Keratinocyte (primary cell): ENCODE measurements at regions not wholly inside any gene's neighbourhood (a gene's known extent, or its start where the extent isn't known, plus 50 kb on each side); places are given as distances from the start of the nearest gene placed in this dataset.

Experiments used
- DNase-seq: peaks from one replicate; pipeline ENCODE4 v3.0.0-alpha.2; 2011; ENCODE audit warnings: low read depth, missing footprints, low spot score
- FAIRE-seq: peaks from 2 replicates; lab custom pipeline; 2011; peaks lifted over from hg19 to GRCh38; lab: Jason Lieb, UNC
- H2AFZ ChIP-seq: 2 replicates; pipeline ENCODE4 v1.6.0; 2012; ENCODE audit warnings: low read length, control low read depth, inconsistent platforms; ENCODE audit not compliant: control insufficient read depth
- H3K27ac ChIP-seq: 2 replicates; pipeline ENCODE4 v1.5.1; 2011; ENCODE audit warnings: low read length; ENCODE audit not compliant: control insufficient read depth, insufficient read depth
- H3K27me3 ChIP-seq: 3 replicates; pipeline ENCODE4 v1.6.0; 2011; ENCODE audit warnings: low read length; ENCODE audit not compliant: control insufficient read depth, insufficient read depth; ENCODE audit errors: extremely low read depth
- H3K36me3 ChIP-seq, 2 experiments: 2 replicates in 1 of 2; 3 replicates in 1 of 2; pipeline ENCODE4 v1.5.1; 2011; ENCODE audit warnings: low read length in 2 of 2, mild to moderate bottlenecking in 1 of 2; ENCODE audit not compliant: control insufficient read depth in 2 of 2, insufficient read depth in 2 of 2; ENCODE audit errors: extremely low read depth in 1 of 2
- H3K4me1 ChIP-seq: 3 replicates; pipeline ENCODE4 v1.5.1; 2011; ENCODE audit warnings: low read length; ENCODE audit not compliant: control insufficient read depth, insufficient read depth; ENCODE audit errors: extremely low read depth
- H3K4me2 ChIP-seq: 3 replicates; pipeline ENCODE4 v1.6.0; 2011; ENCODE audit warnings: low read depth, low read length; ENCODE audit not compliant: control insufficient read depth, insufficient read depth; ENCODE audit errors: extremely low read depth
- H3K4me3 ChIP-seq, 3 experiments: fragments of 200-600 bp in 1 of 3; sonication (generic) in 1 of 3; 2 replicates in 2 of 3; 3 replicates in 1 of 3; pipeline ENCODE4 v1.5.1; 2011 to 2016; ENCODE audit warnings: low read length in 3 of 3, mild to moderate bottlenecking in 3 of 3, control low read depth in 2 of 3, inconsistent platforms in 1 of 3, low read depth in 1 of 3, mixed read lengths in 1 of 3, mixed run types in 1 of 3, moderate library complexity in 1 of 3; ENCODE audit not compliant: control insufficient read depth in 2 of 3, insufficient read depth in 2 of 3; ENCODE audit errors: extremely low read depth in 1 of 3
- H3K79me2 ChIP-seq: 2 replicates; pipeline ENCODE4 v1.6.0; 2012; ENCODE audit warnings: low read length; ENCODE audit not compliant: control insufficient read depth, insufficient read depth
- H3K9ac ChIP-seq: 3 replicates; pipeline ENCODE4 v1.6.0; 2011; ENCODE audit warnings: low read length; ENCODE audit not compliant: control insufficient read depth, insufficient read depth; ENCODE audit errors: extremely low read depth
- H3K9me1 ChIP-seq: 3 replicates; pipeline ENCODE4 v1.6.0; 2011; ENCODE audit warnings: low read length; ENCODE audit not compliant: control insufficient read depth, insufficient read depth; ENCODE audit errors: extremely low read depth
- H3K9me3 ChIP-seq: 2 replicates; pipeline ENCODE4 v1.5.1; 2012; ENCODE audit warnings: low read depth, low read length; ENCODE audit not compliant: control insufficient read depth
- H4K20me1 ChIP-seq: 3 replicates; pipeline ENCODE4 v1.6.0; 2011; ENCODE audit warnings: low read length; ENCODE audit not compliant: control insufficient read depth, insufficient read depth; ENCODE audit errors: extremely low read depth
- CTCF ChIP-seq, 3 experiments: IDR thresholded peaks in 1 of 3; conservative IDR thresholded peaks in 1 of 3; optimal IDR thresholded peaks in 1 of 3; 2 replicates in 2 of 3; 3 replicates in 1 of 3; pipeline versions ENCODE3 to v1.5.1; 2011; ENCODE audit warnings: low read length in 3 of 3, mild to moderate bottlenecking in 3 of 3, moderate library complexity in 2 of 3, control low read depth in 1 of 3, inconsistent platforms in 1 of 3; ENCODE audit not compliant: insufficient read depth in 2 of 3; ENCODE audit errors: extremely low read depth in 1 of 3
- EZH2 ChIP-seq: IDR thresholded peaks from one replicate; pipeline ENCODE4 v1.6.1; 2012; ENCODE audit warnings: inconsistent platforms, mild to moderate bottlenecking, low read length, moderate library complexity
- dilution Hi-C: fragments of 300-500 bp; cut with MboI; formaldehyde crosslinking; loops from one replicate; pipeline ENCODE4 v1.7.0; 2020; ENCODE audit warnings: low sequenced_read_pairs; ENCODE audit not compliant: extremely low pct_ligation_motif_present

GRCh38 chr13:65154661-65155447 is 2075.3 kb downstream of the PCDH9 start:
- no peak for FAIRE-seq
- dilution Hi-C loops = no loop called here
- Histone ChIP-seq H3K79me2 (no peaks in the 10 kb centered on the region), H3K4me3 (no peak overlapping the region), H4K20me1 (no peaks in the 10 kb centered on the region), H3K4me1 (no peaks in the 10 kb centered on the region), H3K4me2 (no peak overlapping the region), H2AFZ (no peak overlapping the region), H3K27me3 (no peaks in the 10 kb centered on the region), H3K36me3 (no peaks in the 10 kb centered on the region), H3K27ac (no peak overlapping the region), H3K9me1 (no peaks in the 10 kb centered on the region), H3K9me3 (no peaks in the 10 kb centered on the region), H3K9ac (no peak overlapping the region)
- no peak for DNase-seq
- TF ChIP-seq EZH2 (no peak), CTCF (optimal IDR thresholded peaks at IDR 0.05 in 1 of 3, IDR thresholded peaks at IDR 0.05 in 1 of 3, conservative IDR thresholded peaks at IDR 0.05 in 1 of 3; ENCODE audit: extremely low read depth in 1 of 3, insufficient read depth in 2 of 3, low read length in 3 of 3) (no peak)

GRCh38 chr13:65149687-65150086 is 2080.4 kb downstream of the PCDH9 start:
- no peaks in the 10 kb centered on the region for H3K9me3 ChIP-seq
- no peaks in the 10 kb centered on the region for H4K20me1 ChIP-seq
- dilution Hi-C loops = no loop called here
- no peaks in the 10 kb centered on the region for H3K27me3 ChIP-seq
- no peaks in the 10 kb centered on the region for H3K4me1 ChIP-seq
- no peak overlapping the region for H3K9ac ChIP-seq
- FAIRE-seq (no peak), DNase-seq (no peak)
- no peak overlapping the region for H2AFZ ChIP-seq
- TF ChIP-seq EZH2 = no peak
- no peak for TF ChIP-seq CTCF (optimal IDR thresholded peaks at IDR 0.05 in 1 of 3, IDR thresholded peaks at IDR 0.05 in 1 of 3, conservative IDR thresholded peaks at IDR 0.05 in 1 of 3; ENCODE audit: extremely low read depth in 1 of 3, insufficient read depth in 2 of 3, low read length in 3 of 3)
- no peak overlapping the region for H3K4me3 ChIP-seq
- no peaks in the 10 kb centered on the region for H3K9me1 ChIP-seq
- H3K27ac ChIP-seq = no peak overlapping the region
- H3K79me2 ChIP-seq = no peaks in the 10 kb centered on the region
- no peaks in the 10 kb centered on the region for H3K36me3 ChIP-seq
- H3K4me2 ChIP-seq = no peak overlapping the region
